ENCODE measurements at regions not wholly inside any gene's neighbourhood (a gene's known extent, or its start where the extent isn't known, plus 50 kb on each side); places are given as distances from the start of the nearest gene placed in this dataset.
"Not testable (repeated sequence)": the region's sequence is repeated elsewhere in the genome, so short reads cannot be mapped to it uniquely, and the experiment has no call there.

DNA sequence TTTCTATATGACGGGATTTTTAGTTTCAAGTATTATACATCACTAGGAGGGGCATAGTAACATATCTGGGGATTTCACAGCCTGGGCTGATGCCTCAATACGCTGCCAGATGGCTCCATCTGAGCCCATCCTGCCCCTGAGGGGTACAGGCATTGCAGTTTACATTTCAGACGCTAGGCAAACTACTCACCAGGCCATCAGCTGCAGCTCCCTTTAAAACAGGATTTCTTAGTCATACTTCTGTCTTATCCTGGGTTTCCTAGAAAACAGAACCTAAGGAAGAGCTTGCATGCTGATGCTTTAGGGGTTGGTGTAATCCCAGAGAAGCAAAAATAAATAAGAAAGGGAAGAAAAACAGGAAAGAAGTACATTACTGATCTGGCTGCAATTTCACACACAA is 372.8 kb upstream of the PIK3R1 start:
- Histone ChIP-seq H3K27me3 (ENCODE audit: low read length) (no peaks in the 10 kb centered on the region), H3K9me3 (ENCODE audit: insufficient read depth, low read length) (no peaks in the 10 kb centered on the region), H3K36me3 (ENCODE audit: low read length) (no peaks in the 10 kb centered on the region), H3K4me2 (ENCODE audit: low read depth, low read length, poor library complexity, severe bottlenecking) (no peak overlapping the region), H2AFZ (ENCODE audit: low read depth, low read length, severe bottlenecking) (no peak overlapping the region), H4K20me1 (ENCODE audit: low read depth, low read length) (no peaks in the 10 kb centered on the region), H3K9me2 (replicated peaks; ENCODE audit: insufficient read depth, low read length) (0 out of 2 replicates have a peak, but pooled peaks cover 7% of the 10 kb centered on the region), H3K4me3 (ENCODE audit: insufficient read depth, low read length, poor library complexity, severe bottlenecking) (no peak overlapping the region), H3K27ac (ENCODE audit: low read depth, low read length) (no peak overlapping the region), H3K79me2 (ENCODE audit: insufficient read depth, low read length) (no peaks in the 10 kb centered on the region), H3K9ac (ENCODE audit: low read length) (no peak overlapping the region), H3F3A (ENCODE audit: insufficient read depth) (no peaks in the 10 kb centered on the region)
- TF ChIP-seq, protein P1, sequence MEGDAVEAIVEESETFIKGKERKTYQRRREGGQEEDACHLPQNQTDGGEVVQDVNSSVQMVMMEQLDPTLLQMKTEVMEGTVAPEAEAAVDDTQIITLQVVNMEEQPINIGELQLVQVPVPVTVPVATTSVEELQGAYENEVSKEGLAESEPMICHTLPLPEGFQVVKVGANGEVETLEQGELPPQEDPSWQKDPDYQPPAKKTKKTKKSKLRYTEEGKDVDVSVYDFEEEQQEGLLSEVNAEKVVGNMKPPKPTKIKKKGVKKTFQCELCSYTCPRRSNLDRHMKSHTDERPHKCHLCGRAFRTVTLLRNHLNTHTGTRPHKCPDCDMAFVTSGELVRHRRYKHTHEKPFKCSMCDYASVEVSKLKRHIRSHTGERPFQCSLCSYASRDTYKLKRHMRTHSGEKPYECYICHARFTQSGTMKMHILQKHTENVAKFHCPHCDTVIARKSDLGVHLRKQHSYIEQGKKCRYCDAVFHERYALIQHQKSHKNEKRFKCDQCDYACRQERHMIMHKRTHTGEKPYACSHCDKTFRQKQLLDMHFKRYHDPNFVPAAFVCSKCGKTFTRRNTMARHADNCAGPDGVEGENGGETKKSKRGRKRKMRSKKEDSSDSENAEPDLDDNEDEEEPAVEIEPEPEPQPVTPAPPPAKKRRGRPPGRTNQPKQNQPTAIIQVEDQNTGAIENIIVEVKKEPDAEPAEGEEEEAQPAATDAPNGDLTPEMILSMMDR (IDR thresholded peaks at IDR 0.05; ENCODE audit: insufficient read depth, low read length, poor library complexity, severe bottlenecking), result no peak
- TF ChIP-seq EZH2phosphoT487 (conservative IDR thresholded peaks at IDR 0.05; ENCODE audit: low read length), result no peak

DNA sequence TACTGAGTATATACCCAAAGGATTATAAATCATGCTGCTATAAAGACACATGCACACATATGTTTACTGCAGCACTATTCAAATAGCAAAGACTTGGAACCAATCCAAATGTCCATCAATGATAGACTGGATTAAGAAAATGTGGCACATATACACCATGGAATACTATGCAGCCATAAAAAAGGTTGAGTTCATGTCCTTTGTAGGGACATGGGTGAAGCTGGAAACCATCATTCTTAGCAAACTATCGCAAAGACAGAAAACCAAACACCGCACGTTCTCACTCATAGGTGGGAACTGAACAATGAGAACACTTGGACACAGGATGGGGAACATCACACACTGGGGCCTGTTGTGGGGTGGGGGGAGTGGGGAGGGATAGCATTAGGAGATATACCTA is 378.3 kb upstream of the PIK3R1 start:
- H3K27ac ChIP-seq (ENCODE audit: low read depth, low read length); H3K79me2 ChIP-seq (ENCODE audit: insufficient read depth, low read length); H3K27me3 ChIP-seq (ENCODE audit: low read length); H2AFZ ChIP-seq (ENCODE audit: low read depth, low read length, severe bottlenecking); H3K9me2 ChIP-seq (replicated peaks; ENCODE audit: insufficient read depth, low read length); H4K20me1 ChIP-seq (ENCODE audit: low read depth, low read length); H3K9me3 ChIP-seq (ENCODE audit: insufficient read depth, low read length); H3K4me2 ChIP-seq (ENCODE audit: low read depth, low read length, poor library complexity, severe bottlenecking); H3K36me3 ChIP-seq (ENCODE audit: low read length); H3F3A ChIP-seq (ENCODE audit: insufficient read depth); H3K4me3 ChIP-seq (ENCODE audit: insufficient read depth, low read length, poor library complexity, severe bottlenecking); H3K9ac ChIP-seq (ENCODE audit: low read length): not testable (repeated sequence)

DNA sequence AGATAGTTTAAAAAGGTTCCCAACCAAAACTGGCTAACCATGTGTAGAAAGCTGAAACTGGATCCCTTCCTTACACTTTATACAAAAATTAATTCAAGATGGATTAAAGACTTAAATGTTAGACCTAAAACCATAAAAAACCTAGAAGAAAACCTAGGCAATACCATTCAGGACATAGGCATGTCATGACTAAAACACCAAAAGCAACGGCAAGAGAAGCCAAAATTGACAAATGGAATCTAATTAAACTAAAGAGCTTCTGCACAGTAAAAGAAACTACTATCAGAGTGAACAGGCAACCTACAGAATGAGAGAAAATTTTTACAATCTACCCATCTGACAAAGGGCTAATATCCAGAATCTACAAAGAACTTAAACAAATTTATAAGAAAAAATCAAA is 379.1 kb upstream of the PIK3R1 start:
- not testable (repeated sequence) for H3K9me2 ChIP-seq (replicated peaks; ENCODE audit: insufficient read depth, low read length); H4K20me1 ChIP-seq (ENCODE audit: low read depth, low read length); H3K27ac ChIP-seq (ENCODE audit: low read depth, low read length); H2AFZ ChIP-seq (ENCODE audit: low read depth, low read length, severe bottlenecking); H3K4me2 ChIP-seq (ENCODE audit: low read depth, low read length, poor library complexity, severe bottlenecking); H3K79me2 ChIP-seq (ENCODE audit: insufficient read depth, low read length); H3K36me3 ChIP-seq (ENCODE audit: low read length); H3K9me3 ChIP-seq (ENCODE audit: insufficient read depth, low read length); H3K9ac ChIP-seq (ENCODE audit: low read length); H3F3A ChIP-seq (ENCODE audit: insufficient read depth); H3K4me3 ChIP-seq (ENCODE audit: insufficient read depth, low read length, poor library complexity, severe bottlenecking); H3K27me3 ChIP-seq (ENCODE audit: low read length)

DNA sequence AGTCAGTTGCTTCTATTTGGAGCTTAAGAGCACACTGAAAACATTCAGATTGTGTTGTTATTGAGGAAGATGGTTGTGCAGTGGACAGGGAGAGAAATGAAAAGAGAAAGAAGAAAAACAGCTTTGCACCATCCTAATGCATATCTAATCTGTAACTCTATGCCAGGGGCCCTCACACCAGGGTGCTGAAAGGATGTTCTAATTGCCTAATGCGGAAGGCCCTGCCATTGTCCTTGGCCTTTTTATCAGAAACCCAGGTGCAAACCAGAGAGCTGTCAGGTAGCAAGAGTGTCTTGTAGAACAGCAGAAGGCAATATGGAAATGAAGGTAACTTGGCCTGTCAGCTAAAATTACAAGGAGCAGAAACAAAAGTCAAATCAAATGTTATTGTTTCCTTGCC is 384.5 kb upstream of the PIK3R1 start:
- H3K27ac ChIP-seq (ENCODE audit: low read depth, low read length), result no peak overlapping the region
- no peaks in the 10 kb centered on the region for H3K9me2 ChIP-seq (replicated peaks; ENCODE audit: insufficient read depth, low read length)
- no peaks in the 10 kb centered on the region for H3F3A ChIP-seq (ENCODE audit: insufficient read depth)
- no peak overlapping the region for H2AFZ ChIP-seq (ENCODE audit: low read depth, low read length, severe bottlenecking)
- H3K27me3 ChIP-seq (ENCODE audit: low read length), result no peaks in the 10 kb centered on the region
- no peak for TF ChIP-seq EZH2phosphoT487 (conservative IDR thresholded peaks at IDR 0.05; ENCODE audit: low read length)
- TF ChIP-seq, protein P1 (IDR thresholded peaks at IDR 0.05; ENCODE audit: insufficient read depth, low read length, poor library complexity, severe bottlenecking), result no peak
- H3K79me2 ChIP-seq (ENCODE audit: insufficient read depth, low read length), result no peaks in the 10 kb centered on the region
- no peaks in the 10 kb centered on the region for H3K9me3 ChIP-seq (ENCODE audit: insufficient read depth, low read length)
- H3K4me2 ChIP-seq (ENCODE audit: low read depth, low read length, poor library complexity, severe bottlenecking), result no peak overlapping the region
- no peak overlapping the region for H3K4me3 ChIP-seq (ENCODE audit: insufficient read depth, low read length, poor library complexity, severe bottlenecking)
- no peaks in the 10 kb centered on the region for H3K36me3 ChIP-seq (ENCODE audit: low read length)
- no peaks in the 10 kb centered on the region for H4K20me1 ChIP-seq (ENCODE audit: low read depth, low read length)
- H3K9ac ChIP-seq (ENCODE audit: low read length), result no peak overlapping the region
